ENCODE measurements at regions not wholly inside any gene's neighbourhood (a gene's known extent, or its start where the extent isn't known, plus 50 kb on each side); places are given as distances from the start of the nearest gene placed in this dataset. TPM values are rescaled to one million over a fixed set of nuclear protein-coding genes. Genes with fewer than 3 reads are reported as not detected.

Small RNA genes in the stretch of these regions (microRNA-seq; reads per million reads assigned to microRNA genes)
- not detected for gene MIR4277 (ENCODE audit: borderline number of aligned reads)

Data from chondrocyte (in vitro differentiated cells).